ENCODE measurements at regions not wholly inside any gene's neighbourhood (a gene's known extent, or its start where the extent isn't known, plus 50 kb on each side); places are given as distances from the start of the nearest gene placed in this dataset.
"Not testable (repeated sequence)": the region's sequence is repeated elsewhere in the genome, so short reads cannot be mapped to it uniquely, and the experiment has no call there.

- Mint-ChIP-seq H3K4me3 (no peak overlapping the region), H3K4me1 (ENCODE audit: low read depth) (no peaks in the 10 kb centered on the region), H3K27me3 (peaks cover 7% of the 10 kb centered on the region), H3K27ac (no peak overlapping the region), H3K9me3 (peaks cover 2% of the 10 kb centered on the region), H3K36me3 (ENCODE audit: low read depth) (no peaks in the 10 kb centered on the region)
- DNase-seq: no peak
These were observed 328.7 kb downstream of the ARL4A start for GRCh38 chr7:13016036-13016581.

- no peak for DNase-seq
- H3K36me3 Mint-ChIP-seq (ENCODE audit: low read depth): no peaks in the 10 kb centered on the region
- peaks cover 5% of the 10 kb centered on the region for H3K27me3 Mint-ChIP-seq
- no peaks in the 10 kb centered on the region for H3K4me1 Mint-ChIP-seq (ENCODE audit: low read depth)
- H3K9me3 Mint-ChIP-seq: no peaks in the 10 kb centered on the region
- no peak overlapping the region for H3K27ac Mint-ChIP-seq
- H3K4me3 Mint-ChIP-seq: no peak overlapping the region
These were observed 329.3 kb downstream of the ARL4A start for GRCh38 chr7:13016592-13017332.

GRCh38 chr7:13017333-13017857 lies 330.0 kb downstream of the ARL4A start:
- H3K27me3 Mint-ChIP-seq: peaks cover 5% of the 10 kb centered on the region
- H3K27ac Mint-ChIP-seq: no peak overlapping the region
- H3K9me3 Mint-ChIP-seq: no peaks in the 10 kb centered on the region
- no peaks in the 10 kb centered on the region for H3K36me3 Mint-ChIP-seq (ENCODE audit: low read depth)
- DNase-seq: no peak
- no peak overlapping the region for H3K4me3 Mint-ChIP-seq
- H3K4me1 Mint-ChIP-seq (ENCODE audit: low read depth): no peaks in the 10 kb centered on the region

- Mint-ChIP-seq H3K9me3 (no peaks in the 10 kb centered on the region), H3K4me1 (ENCODE audit: low read depth) (no peaks in the 10 kb centered on the region), H3K27me3 (peaks cover 5% of the 10 kb centered on the region), H3K4me3 (no peak overlapping the region), H3K36me3 (ENCODE audit: low read depth) (no peaks in the 10 kb centered on the region), H3K27ac (no peak overlapping the region)
- DNase-seq: no peak
These were observed 330.4 kb downstream of the ARL4A start for GRCh38 chr7:13017881-13018280.

GRCh38 chr7:13021566-13022300 lies 334.3 kb downstream of the ARL4A start:
- no peak for DNase-seq
- Mint-ChIP-seq H3K9me3 (no peaks in the 10 kb centered on the region), H3K4me3 (no peak overlapping the region), H3K27me3 (peaks cover 5% of the 10 kb centered on the region), H3K36me3 (ENCODE audit: low read depth) (no peaks in the 10 kb centered on the region), H3K27ac (no peak overlapping the region), H3K4me1 (ENCODE audit: low read depth) (no peaks in the 10 kb centered on the region)

- no peaks in the 10 kb centered on the region for H3K9me3 Mint-ChIP-seq
- H3K4me3 Mint-ChIP-seq: no peak overlapping the region
- no peaks in the 10 kb centered on the region for H3K36me3 Mint-ChIP-seq (ENCODE audit: low read depth)
- no peak for DNase-seq
- no peak overlapping the region for H3K27ac Mint-ChIP-seq
- no peaks in the 10 kb centered on the region for H3K4me1 Mint-ChIP-seq (ENCODE audit: low read depth)
- H3K27me3 Mint-ChIP-seq: peaks cover 5% of the 10 kb centered on the region
These were observed 336.8 kb downstream of the ARL4A start for GRCh38 chr7:13024121-13024674.

- not testable (repeated sequence) for H3K36me3 Mint-ChIP-seq (ENCODE audit: low read depth); DNase-seq; H3K27me3 Mint-ChIP-seq; H3K9me3 Mint-ChIP-seq; H3K27ac Mint-ChIP-seq; H3K4me1 Mint-ChIP-seq (ENCODE audit: low read depth); H3K4me3 Mint-ChIP-seq
These were observed 337.6 kb downstream of the ARL4A start for GRCh38 chr7:13025043-13025442.

GRCh38 chr7:13027321-13027720 lies 339.9 kb downstream of the ARL4A start:
- H3K36me3 Mint-ChIP-seq (ENCODE audit: low read depth): no peaks in the 10 kb centered on the region
- no peak for DNase-seq
- no peaks in the 10 kb centered on the region for H3K9me3 Mint-ChIP-seq
- H3K27me3 Mint-ChIP-seq: no peaks in the 10 kb centered on the region
- no peak overlapping the region for H3K4me3 Mint-ChIP-seq
- H3K4me1 Mint-ChIP-seq (ENCODE audit: low read depth): no peaks in the 10 kb centered on the region
- no peak overlapping the region for H3K27ac Mint-ChIP-seq

GRCh38 chr7:13028036-13028824 lies 340.8 kb downstream of the ARL4A start:
- Mint-ChIP-seq H3K27ac (no peak overlapping the region), H3K36me3 (ENCODE audit: low read depth) (no peaks in the 10 kb centered on the region), H3K4me1 (ENCODE audit: low read depth) (no peaks in the 10 kb centered on the region), H3K27me3 (no peaks in the 10 kb centered on the region), H3K9me3 (no peaks in the 10 kb centered on the region), H3K4me3 (no peak overlapping the region)
- DNase-seq: no peak

GRCh38 chr7:13028825-13029099 lies 341.3 kb downstream of the ARL4A start:
- Mint-ChIP-seq H3K27ac (no peak overlapping the region), H3K4me3 (no peak overlapping the region), H3K9me3 (no peaks in the 10 kb centered on the region), H3K27me3 (no peaks in the 10 kb centered on the region), H3K36me3 (ENCODE audit: low read depth) (no peaks in the 10 kb centered on the region), H3K4me1 (ENCODE audit: low read depth) (no peaks in the 10 kb centered on the region)
- DNase-seq: no peak

GRCh38 chr7:13031468-13031867 lies 344.0 kb downstream of the ARL4A start:
- Mint-ChIP-seq H3K4me3 (no peak overlapping the region), H3K27ac (no peak overlapping the region)
- DNase-seq: no peak

GRCh38 chr7:13032084-13032483 lies 344.7 kb downstream of the ARL4A start:
- no peaks in the 10 kb centered on the region for H3K9me3 Mint-ChIP-seq
- peaks cover under 1% of the 10 kb centered on the region for H3K27me3 Mint-ChIP-seq
- no peak overlapping the region for H3K4me3 Mint-ChIP-seq
- H3K36me3 Mint-ChIP-seq (ENCODE audit: low read depth): no peaks in the 10 kb centered on the region
- H3K4me1 Mint-ChIP-seq (ENCODE audit: low read depth): no peaks in the 10 kb centered on the region
- H3K27ac Mint-ChIP-seq: no peak overlapping the region
- no peak for DNase-seq

More at GRCh38 chr7:13031468-13031867, 344.0 kb downstream of the ARL4A start:
- Mint-ChIP-seq H3K9me3 (no peaks in the 10 kb centered on the region), H3K36me3 (ENCODE audit: low read depth) (no peaks in the 10 kb centered on the region), H3K27me3 (no peaks in the 10 kb centered on the region), H3K4me1 (ENCODE audit: low read depth) (no peaks in the 10 kb centered on the region)

GRCh38 chr7:13032576-13032975 lies 345.1 kb downstream of the ARL4A start:
- H3K36me3 Mint-ChIP-seq (ENCODE audit: low read depth): no peaks in the 10 kb centered on the region
- H3K9me3 Mint-ChIP-seq: no peaks in the 10 kb centered on the region
- peaks cover 4% of the 10 kb centered on the region for H3K27me3 Mint-ChIP-seq
- DNase-seq: no peak
- no peaks in the 10 kb centered on the region for H3K4me1 Mint-ChIP-seq (ENCODE audit: low read depth)
- no peak overlapping the region for H3K27ac Mint-ChIP-seq
- no peak overlapping the region for H3K4me3 Mint-ChIP-seq

GRCh38 chr7:13034693-13035092 lies 347.3 kb downstream of the ARL4A start:
- no peaks in the 10 kb centered on the region for H3K4me1 Mint-ChIP-seq (ENCODE audit: low read depth)
- H3K27me3 Mint-ChIP-seq: peaks cover 4% of the 10 kb centered on the region
- H3K9me3 Mint-ChIP-seq: no peaks in the 10 kb centered on the region
- no peak overlapping the region for H3K27ac Mint-ChIP-seq
- H3K36me3 Mint-ChIP-seq (ENCODE audit: low read depth): no peaks in the 10 kb centered on the region
- no peak for DNase-seq
- no peak overlapping the region for H3K4me3 Mint-ChIP-seq

All from activated T-cell treated with anti-CD3 and anti-CD28 coated beads, Interleukin-2, amount 50 U/mL, for 24 hours (primary cell).